PFSK-1 (cell line): ENCODE measurements at regions not wholly inside any gene's neighbourhood (a gene's known extent, or its start where the extent isn't known, plus 50 kb on each side); places are given as distances from the start of the nearest gene placed in this dataset.

Experiments used
- FOXP2 ChIP-seq: optimal IDR thresholded peaks from 2 replicates; pipeline ENCODE3; 2011; ENCODE audit warnings: borderline replicate concordance, control low read depth, inconsistent platforms; ENCODE audit not compliant: insufficient read depth; ENCODE audit errors: extremely low read length, extremely low read depth
- POLR2AphosphoS5 ChIP-seq: IDR thresholded peaks from 2 replicates; pipeline ENCODE4 v1.6.1; 2012; ENCODE audit warnings: low read depth, mild to moderate bottlenecking, control low read depth, low read length, moderate library complexity
- REST ChIP-seq, 2 experiments: IDR thresholded peaks; 2 replicates each; pipeline versions ENCODE4 v1.6.1 to v1.8.0; 2011 to 2012; ENCODE audit warnings: low read depth in 2 of 2, low read length in 2 of 2, control low read depth in 1 of 2, inconsistent platforms in 1 of 2, mild to moderate bottlenecking in 1 of 2, moderate library complexity in 1 of 2; ENCODE audit not compliant: insufficient read depth in 1 of 2
- SIN3A ChIP-seq: IDR thresholded peaks from 2 replicates; pipeline ENCODE4 v1.6.1; 2012; ENCODE audit warnings: mild to moderate bottlenecking, low read length, moderate library complexity, borderline replicate concordance; ENCODE audit not compliant: insufficient read depth
- TAF1 ChIP-seq: IDR thresholded peaks from 2 replicates; pipeline ENCODE4 v1.6.1; 2012; ENCODE audit warnings: low read length, control low read depth, borderline replicate concordance; ENCODE audit not compliant: insufficient read depth

- TF ChIP-seq TAF1 = no peak
- TF ChIP-seq POLR2AphosphoS5 = no peak
- TF ChIP-seq REST (IDR thresholded peaks at IDR 0.05; ENCODE audit: insufficient read depth in 1 of 2, low read depth in 2 of 2, low read length in 2 of 2) = no peak
- no peak for TF ChIP-seq FOXP2
- no peak for TF ChIP-seq SIN3A
Observed at GRCh38 chr5:173709145-173709544, 92.7 kb upstream of the BOD1 start.

- TF ChIP-seq SIN3A (no peak), REST (IDR thresholded peaks at IDR 0.05; ENCODE audit: insufficient read depth in 1 of 2, low read depth in 2 of 2, low read length in 2 of 2) (no peak), FOXP2 (no peak), TAF1 (no peak), POLR2AphosphoS5 (no peak)
Observed at GRCh38 chr5:173709761-173710160, 93.3 kb upstream of the BOD1 start.

- TF ChIP-seq REST (IDR thresholded peaks at IDR 0.05; ENCODE audit: insufficient read depth in 1 of 2, low read depth in 2 of 2, low read length in 2 of 2) = no peak
- no peak for TF ChIP-seq POLR2AphosphoS5
- no peak for TF ChIP-seq FOXP2
- no peak for TF ChIP-seq SIN3A
- no peak for TF ChIP-seq TAF1
Observed at GRCh38 chr5:173710528-173710927, 94.1 kb upstream of the BOD1 start.

- TF ChIP-seq POLR2AphosphoS5 = no peak
- no peak for TF ChIP-seq REST (IDR thresholded peaks at IDR 0.05; ENCODE audit: insufficient read depth in 1 of 2, low read depth in 2 of 2, low read length in 2 of 2)
- no peak for TF ChIP-seq FOXP2
- no peak for TF ChIP-seq TAF1
- TF ChIP-seq SIN3A = no peak
Observed at GRCh38 chr5:173711466-173711865, 95.0 kb upstream of the BOD1 start.

- TF ChIP-seq FOXP2 = no peak
- no peak for TF ChIP-seq SIN3A
- no peak for TF ChIP-seq TAF1
- no peak for TF ChIP-seq POLR2AphosphoS5
- no peak for TF ChIP-seq REST (IDR thresholded peaks at IDR 0.05; ENCODE audit: insufficient read depth in 1 of 2, low read depth in 2 of 2, low read length in 2 of 2)
Observed at GRCh38 chr5:173712609-173713175, 96.2 kb upstream of the BOD1 start.
